ENCODE measurements at regions not wholly inside any gene's neighbourhood (a gene's known extent, or its start where the extent isn't known, plus 50 kb on each side); places are given as distances from the start of the nearest gene placed in this dataset.
"Not testable (repeated sequence)": the region's sequence is repeated elsewhere in the genome, so short reads cannot be mapped to it uniquely, and the experiment has no call there.

DNA sequence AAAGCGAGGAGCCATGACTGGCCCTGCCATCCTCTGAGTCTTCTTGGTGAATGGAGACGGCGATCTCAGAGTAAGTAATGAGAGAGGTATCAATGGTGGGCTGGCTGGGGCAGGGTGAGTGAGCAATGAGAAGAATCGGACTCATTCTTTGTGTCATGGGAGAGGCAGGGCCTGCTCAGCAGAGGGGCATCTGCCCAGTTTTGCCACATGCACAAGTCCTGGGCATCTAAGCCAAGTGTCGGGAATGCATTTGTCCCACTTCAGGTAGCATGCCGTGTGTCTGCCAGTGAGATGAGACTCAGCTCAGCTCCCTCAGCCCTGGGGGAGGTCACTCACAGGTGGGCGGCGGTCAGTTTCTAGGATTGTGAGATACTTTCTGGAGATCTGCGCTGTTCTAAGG, 791.0 kb upstream of the RAB6C start:
- DNase-seq = no peak

GRCh38 chr2:129189617-129190319, 789.7 kb upstream of the RAB6C start:
- no peak for DNase-seq

GRCh38 chr2:129190494-129190893, 789.0 kb upstream of the RAB6C start:
- DNase-seq = no peak

- no peak for DNase-seq
Observed at GRCh38 chr2:129191530-129191929, 787.9 kb upstream of the RAB6C start.

DNA sequence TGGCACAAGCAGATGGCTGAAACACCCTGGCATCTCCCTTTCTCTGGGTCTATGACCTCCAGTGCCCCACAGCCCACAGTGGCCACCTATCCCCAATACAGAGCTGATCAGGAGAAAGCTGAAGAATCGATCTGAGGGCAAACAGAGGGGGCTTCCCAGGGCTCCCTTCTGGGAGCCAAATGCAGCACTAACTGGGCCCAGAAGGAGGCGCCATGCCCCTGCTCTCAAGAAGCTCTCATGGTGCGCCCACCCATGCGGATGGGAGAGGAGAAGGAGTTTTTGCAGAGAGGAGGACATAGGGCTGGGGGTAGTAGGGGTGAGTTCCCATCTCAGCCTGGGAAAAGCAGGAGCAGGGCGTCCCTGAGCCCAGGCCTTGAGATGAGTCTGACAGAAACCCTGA, 787.3 kb upstream of the RAB6C start:
- DNase-seq = no peak

DNA sequence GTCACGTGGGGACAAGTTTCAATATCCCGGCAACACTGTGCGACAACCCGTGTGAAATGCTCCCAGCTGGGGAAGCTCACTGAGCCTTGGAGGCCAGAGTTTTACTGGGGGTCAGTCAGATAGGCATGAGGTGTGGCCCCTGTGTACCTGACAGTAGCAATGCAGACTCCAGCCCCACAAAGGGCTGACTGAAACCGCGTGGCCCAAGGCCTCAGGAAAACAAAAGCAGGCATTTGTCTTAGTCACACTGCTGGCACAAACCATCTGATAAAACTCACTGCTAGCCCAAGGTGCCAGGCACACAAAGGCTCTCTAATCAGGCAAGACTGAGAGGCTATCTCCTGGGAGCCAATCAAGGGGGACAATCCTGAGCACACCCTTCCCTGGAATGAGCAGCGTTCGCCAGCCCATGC, 786.6 kb upstream of the RAB6C start:
- no peak for DNase-seq

DNA sequence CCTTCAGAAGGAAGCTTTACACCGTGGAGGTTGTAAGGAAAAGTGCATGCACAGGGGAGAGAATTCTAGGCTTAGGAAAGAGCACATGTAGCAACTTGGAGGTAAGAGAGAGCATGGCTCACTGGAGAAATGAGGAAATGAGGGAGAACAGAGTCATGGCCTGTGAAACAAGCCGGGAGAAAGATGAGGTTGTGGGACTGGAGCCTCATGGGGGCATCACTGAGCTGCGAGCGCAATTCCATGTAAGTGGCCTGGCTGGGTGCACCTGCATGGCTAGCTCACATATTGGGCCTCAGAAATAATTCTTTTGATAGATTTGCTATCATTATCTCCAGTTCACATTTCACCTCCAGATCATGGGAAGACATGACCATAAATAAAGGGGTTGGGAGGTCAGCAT, 785.5 kb upstream of the RAB6C start:
- DNase-seq = no peak

DNA sequence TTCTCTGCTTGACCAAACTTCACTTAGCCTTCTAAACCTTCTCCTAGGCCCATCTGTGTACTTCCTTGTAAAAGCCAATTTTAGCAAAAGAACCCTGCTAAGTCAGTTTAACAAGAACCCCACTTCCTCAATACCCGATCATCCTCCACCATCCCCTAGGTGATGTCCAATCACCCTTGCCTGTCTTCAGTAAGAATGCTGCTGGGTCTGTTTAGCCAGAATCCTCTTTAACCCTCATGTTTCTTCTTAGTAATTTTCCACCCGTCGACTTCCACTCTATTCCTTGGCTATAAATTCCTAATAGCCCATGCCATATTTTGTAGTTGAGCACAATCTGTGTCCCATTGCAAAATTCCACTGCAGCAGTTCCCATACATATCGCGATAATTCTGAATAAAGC, 780.0 kb upstream of the RAB6C start:
- no peak for DNase-seq

DNA sequence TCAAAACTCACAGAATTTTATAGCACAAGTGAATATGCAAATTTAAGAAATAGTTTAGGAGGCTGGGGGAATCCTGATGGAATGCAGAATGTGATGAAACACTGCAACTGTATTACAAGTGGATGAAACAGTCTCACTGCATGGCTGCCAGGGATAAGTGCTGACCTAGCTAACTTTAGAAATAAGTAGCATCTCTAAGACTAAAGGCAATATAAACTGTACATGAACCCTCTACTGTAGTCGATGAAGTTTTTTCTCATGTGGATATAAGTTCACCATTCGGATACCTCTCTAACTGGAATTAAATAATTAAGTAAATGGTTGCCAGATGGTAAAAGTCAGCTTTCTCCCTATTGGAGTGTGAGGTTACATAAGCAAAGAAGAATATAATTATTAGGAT, 777.8 kb upstream of the RAB6C start:
- DNase-seq = no peak

GRCh38 chr2:129203331-129203730, 776.1 kb upstream of the RAB6C start:
- DNase-seq = no peak

DNA sequence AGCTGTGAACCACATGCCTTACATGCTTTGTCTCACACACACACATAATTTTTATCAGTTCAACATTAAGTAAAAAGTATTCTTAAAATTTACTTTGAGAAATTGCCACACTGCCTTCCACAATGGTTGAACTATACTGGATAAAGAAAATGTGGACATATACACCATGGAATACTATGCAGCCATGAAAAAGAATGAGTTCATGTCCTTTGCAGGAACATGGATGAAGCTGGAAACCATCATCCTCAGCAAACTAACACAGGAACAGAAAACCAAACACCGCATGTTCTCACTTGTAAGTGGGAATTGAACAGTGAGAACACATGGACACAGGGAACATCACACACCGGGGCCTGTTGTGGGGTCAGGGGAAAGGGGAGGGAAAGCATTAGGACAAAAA, 774.9 kb upstream of the RAB6C start:
- not testable (repeated sequence) for DNase-seq

DNA sequence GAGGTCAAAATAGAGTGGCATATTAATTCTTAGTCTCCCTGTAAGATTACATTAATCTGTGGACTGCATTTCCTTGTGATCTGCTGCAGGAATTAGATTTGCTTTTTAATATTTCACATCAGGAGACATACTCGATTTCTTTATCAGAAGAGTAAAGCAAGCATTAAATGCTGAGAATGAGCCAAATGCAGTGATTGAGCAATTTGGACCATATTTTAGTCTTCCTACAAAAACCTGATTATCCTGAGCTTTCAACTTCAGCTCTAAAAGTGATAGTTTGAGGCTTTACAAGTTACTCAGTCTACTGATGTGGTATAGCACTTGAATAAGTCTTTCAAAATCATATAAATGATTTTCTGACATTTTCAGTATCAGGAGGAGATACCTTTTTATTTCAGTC, 774.3 kb upstream of the RAB6C start:
- no peak for DNase-seq

DNA sequence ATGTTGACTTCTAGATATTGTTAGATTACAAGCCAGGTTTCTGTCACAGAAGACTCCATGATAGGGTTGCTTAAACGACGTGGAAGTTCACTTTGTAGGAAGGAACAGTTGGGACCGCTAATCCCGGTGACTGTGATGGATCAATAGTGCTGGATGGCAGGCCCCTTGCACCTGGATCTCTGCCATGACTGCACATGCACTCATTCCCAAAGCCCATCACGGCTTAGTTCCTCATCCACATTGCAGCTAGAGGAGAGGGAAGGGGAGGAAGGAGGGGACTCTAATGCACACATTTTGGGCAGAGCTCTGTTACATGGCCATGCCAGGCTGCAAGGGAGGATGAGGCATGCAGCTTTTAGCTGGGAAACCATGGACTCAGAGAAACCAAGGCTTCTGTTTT, 773.7 kb upstream of the RAB6C start:
- DNase-seq = no peak

- no peak for DNase-seq
Observed at GRCh38 chr2:129212299-129212958, 767.0 kb upstream of the RAB6C start.

- DNase-seq = no peak
Observed at GRCh38 chr2:129224022-129224421, 755.4 kb upstream of the RAB6C start.

GRCh38 chr2:129224486-129224885, 755.0 kb upstream of the RAB6C start:
- no peak for DNase-seq

- DNase-seq = no peak
Observed at GRCh38 chr2:129229196-129229595, 750.3 kb upstream of the RAB6C start.

- no peak for DNase-seq
Observed at GRCh38 chr2:129229830-129230441, 749.5 kb upstream of the RAB6C start.

DNA sequence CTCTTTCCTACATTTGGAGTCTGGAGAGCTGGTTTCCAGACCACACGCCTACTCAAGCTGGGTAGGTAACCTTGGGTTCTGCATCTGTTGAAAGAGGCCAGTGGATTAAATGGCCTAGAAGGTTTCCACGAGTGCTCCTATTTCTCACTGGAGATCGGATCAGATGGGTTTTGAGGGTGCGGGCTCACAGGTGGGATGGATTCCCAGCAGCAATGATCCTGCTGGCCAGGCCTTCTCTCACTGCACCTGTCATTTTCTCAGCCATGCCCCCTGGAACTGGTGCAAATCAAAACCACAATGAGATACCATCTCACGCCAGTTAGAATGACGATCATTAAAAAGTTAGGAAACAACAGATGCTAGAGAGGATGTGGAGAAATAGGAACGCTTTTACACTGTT, 747.5 kb upstream of the RAB6C start:
- no peak for DNase-seq

DNA sequence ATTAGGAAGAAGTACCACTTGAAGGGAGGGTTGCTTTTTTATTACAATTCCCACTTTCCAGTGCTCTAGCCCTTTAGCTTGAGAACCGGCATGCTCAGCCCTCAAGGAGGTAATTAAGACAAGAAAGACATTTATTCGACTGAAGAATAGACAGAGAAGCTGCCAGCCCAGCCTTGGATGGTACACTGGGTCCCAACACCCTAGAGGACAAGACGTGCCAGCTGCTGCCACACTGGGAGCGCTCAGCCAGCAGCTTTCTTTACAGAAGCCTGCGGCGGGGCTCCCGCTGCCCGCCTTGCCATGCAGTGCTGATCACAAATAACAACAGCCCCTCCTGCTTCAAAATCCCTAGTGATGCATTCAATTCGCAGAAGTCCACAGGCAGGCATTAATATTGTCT, 746.3 kb upstream of the RAB6C start:
- no peak for DNase-seq

- peak; percentile 23 for DNase-seq
Observed at GRCh38 chr2:129233751-129234406, 745.6 kb upstream of the RAB6C start.

DNA sequence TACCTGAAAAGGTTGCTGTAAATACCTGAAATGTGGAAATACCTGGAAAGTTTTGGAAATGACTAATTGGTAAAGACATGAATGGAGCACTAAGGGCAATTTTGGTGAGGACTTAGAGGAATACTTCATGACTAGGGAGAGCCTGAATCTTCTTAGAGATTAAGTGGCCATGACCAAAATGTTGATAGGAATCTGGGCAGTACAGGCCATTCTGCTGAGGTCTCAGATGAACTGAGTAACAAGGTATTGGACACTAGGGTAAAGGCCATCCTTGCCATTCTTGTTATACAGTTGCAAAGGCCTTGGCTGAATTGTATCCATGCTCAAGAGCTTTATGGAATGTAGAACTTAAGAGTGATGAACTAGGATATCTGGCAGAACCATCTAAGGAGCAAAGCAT, 742.9 kb upstream of the RAB6C start:
- no peak for DNase-seq

- no peak for DNase-seq
Observed at GRCh38 chr2:129237966-129238725, 741.3 kb upstream of the RAB6C start.

All from GDM1 (cell line).